ENCODE measurements at regions not wholly inside any gene's neighbourhood (a gene's known extent, or its start where the extent isn't known, plus 50 kb on each side); places are given as distances from the start of the nearest gene placed in this dataset.

DNA sequence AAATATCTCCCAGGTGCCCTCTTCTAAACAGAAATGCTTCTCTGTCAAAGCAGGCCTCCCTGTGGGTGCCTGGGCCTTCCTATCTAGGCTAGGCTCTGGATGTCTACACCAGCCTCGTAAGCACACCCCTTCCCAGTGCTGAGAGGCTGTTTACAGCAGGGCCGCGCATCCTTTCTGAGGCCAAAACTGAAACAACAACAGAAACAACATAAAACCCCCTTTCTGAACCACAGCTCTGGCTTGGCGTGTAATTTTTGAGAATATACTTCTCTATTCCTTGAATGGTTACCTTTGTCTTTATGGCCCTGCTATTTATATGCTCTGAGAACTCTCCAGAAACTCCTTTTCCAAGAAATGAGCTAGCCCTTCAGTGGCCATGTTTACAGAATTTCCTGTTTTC lies 118.4 kb downstream of the BCL2L11 start:
- TF ChIP-seq, protein P1, sequence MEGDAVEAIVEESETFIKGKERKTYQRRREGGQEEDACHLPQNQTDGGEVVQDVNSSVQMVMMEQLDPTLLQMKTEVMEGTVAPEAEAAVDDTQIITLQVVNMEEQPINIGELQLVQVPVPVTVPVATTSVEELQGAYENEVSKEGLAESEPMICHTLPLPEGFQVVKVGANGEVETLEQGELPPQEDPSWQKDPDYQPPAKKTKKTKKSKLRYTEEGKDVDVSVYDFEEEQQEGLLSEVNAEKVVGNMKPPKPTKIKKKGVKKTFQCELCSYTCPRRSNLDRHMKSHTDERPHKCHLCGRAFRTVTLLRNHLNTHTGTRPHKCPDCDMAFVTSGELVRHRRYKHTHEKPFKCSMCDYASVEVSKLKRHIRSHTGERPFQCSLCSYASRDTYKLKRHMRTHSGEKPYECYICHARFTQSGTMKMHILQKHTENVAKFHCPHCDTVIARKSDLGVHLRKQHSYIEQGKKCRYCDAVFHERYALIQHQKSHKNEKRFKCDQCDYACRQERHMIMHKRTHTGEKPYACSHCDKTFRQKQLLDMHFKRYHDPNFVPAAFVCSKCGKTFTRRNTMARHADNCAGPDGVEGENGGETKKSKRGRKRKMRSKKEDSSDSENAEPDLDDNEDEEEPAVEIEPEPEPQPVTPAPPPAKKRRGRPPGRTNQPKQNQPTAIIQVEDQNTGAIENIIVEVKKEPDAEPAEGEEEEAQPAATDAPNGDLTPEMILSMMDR (IDR thresholded peaks at IDR 0.05; ENCODE audit: insufficient read depth, low read depth, low read length), result no peak
- H3K4me3 ChIP-seq (ENCODE audit: low read depth, low read length), result no peak overlapping the region
- DNase-seq (ENCODE audit: low read depth), result no peak

DNA sequence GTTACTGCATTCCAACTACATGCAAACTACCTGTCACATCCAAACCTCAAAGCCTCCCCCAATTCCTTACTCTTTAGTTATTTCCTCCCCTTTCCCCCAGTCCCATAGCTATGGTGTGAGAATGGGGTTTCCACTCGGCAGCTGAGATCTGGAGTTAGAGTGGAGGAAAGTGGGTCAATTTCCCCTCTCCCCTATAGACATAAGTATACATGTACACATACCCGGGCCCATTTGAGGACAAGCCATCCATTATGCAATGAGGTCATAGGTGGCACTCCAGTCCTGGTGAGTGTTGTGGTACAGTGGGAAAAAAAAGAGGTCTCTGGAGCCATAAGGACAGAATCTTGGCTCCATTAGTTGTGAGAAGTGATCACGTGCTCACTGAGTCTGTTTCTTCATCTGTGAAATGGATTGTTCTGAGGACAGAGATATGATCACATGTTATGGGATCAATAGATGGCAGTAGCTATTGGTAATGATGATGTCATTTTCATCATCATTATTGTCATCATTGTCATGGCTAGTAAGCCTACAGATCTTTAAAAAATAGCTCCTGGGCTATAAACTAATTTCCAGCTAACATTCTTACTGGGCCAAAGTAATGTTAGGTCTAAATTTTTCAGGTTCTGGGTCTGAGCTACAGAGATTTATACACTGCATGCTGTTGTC lies 119.0 kb downstream of the BCL2L11 start:
- DNase-seq (ENCODE audit: low read depth), result no peak
- H3K4me3 ChIP-seq (ENCODE audit: low read depth, low read length), result no peak overlapping the region
- TF ChIP-seq, protein P1 (IDR thresholded peaks at IDR 0.05; ENCODE audit: insufficient read depth, low read depth, low read length), result no peak

DNA sequence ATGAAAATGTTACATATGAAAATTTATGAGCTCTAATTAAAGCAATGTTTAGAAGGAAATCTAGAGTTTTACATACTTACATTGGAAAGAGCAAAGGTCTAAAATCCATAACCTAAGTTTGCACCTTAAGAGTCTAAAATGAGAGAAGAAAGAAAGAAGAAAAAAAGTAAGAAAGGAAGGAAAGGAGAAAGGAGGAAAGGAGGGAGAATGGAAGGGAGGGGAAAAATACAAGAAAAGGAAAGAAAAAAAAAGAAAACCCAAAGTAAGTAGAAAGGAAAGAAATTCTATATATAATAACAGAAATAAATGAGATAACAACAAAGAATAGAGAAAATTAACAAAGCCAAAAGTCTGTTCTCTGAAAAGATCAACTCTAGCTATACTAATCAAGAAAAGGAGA lies 122.6 kb downstream of the BCL2L11 start:
- H3K4me3 ChIP-seq (ENCODE audit: low read depth, low read length), result no peak overlapping the region
- DNase-seq (ENCODE audit: low read depth), result no peak
- TF ChIP-seq, protein P1 (IDR thresholded peaks at IDR 0.05; ENCODE audit: insufficient read depth, low read depth, low read length), result no peak

DNA sequence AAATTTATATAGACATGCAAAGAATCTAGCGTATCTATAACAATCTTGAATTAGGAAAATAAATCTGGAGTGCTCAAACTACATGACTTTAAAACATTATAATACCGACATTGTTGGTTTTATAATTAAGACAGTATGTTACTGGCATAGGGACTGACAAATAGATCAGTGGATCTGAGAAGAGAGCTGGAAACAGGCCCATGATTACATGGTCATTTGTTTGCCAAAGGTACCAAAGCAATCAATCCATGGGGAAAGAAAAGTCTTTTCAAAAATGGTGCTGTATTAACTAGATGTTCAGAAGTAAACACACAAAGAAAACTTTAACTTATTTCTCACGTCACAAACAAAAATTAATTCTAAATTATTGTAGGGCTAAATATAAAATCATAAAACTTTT lies 124.2 kb downstream of the BCL2L11 start:
- no peak overlapping the region for H3K4me3 ChIP-seq (ENCODE audit: low read depth, low read length)
- DNase-seq (ENCODE audit: low read depth), result no peak
- TF ChIP-seq, protein P1 (IDR thresholded peaks at IDR 0.05; ENCODE audit: insufficient read depth, low read depth, low read length), result no peak

DNA sequence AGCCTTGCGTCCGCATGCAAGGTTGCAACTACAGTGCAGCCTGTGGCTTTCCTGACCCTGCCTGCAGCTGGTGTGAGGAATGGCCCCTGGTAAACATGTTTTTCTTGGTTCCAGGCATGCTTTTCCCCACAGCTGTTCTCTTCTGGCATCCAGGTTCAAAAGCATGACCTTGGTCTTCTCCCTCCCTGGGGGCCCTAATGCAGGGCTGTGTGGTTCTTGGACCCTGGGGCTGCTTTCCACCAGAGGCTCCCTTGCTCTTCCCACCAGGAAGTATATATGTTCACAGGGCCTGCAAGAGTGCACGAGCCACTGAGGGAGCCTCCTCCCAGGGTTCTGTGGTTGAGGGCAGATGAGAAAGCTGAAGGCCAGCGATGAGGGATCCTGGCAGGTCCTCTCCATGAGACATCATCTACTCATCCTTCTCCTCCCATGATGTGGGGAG lies 125.9 kb downstream of the BCL2L11 start:
- H3K4me3 ChIP-seq (ENCODE audit: low read depth, low read length), result no peak overlapping the region
- DNase-seq (ENCODE audit: low read depth), result no peak
- TF ChIP-seq, protein P1 (IDR thresholded peaks at IDR 0.05; ENCODE audit: insufficient read depth, low read depth, low read length), result no peak

DNA sequence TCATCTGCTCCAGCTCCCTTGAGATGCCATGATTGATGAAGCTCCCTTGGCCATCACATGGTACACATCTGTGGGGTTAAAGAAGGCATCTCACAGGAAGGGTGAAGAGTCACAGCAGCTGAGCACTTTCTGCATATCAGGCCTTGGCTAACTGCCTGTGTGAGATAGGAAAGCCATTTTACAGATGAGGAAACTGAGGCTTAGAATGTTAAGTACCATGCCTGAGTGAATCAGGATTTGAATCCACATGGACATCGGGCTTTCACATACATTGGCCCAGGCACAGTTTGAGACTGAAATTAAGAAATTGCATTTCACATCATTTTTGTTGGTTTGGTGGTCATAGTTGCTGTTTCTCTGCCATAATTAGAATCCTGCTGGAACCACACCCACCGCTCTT lies 126.8 kb downstream of the BCL2L11 start:
- H3K4me3 ChIP-seq (ENCODE audit: low read depth, low read length), result no peak overlapping the region
- no peak for DNase-seq (ENCODE audit: low read depth)
- TF ChIP-seq, protein P1 (IDR thresholded peaks at IDR 0.05; ENCODE audit: insufficient read depth, low read depth, low read length), result no peak

DNA sequence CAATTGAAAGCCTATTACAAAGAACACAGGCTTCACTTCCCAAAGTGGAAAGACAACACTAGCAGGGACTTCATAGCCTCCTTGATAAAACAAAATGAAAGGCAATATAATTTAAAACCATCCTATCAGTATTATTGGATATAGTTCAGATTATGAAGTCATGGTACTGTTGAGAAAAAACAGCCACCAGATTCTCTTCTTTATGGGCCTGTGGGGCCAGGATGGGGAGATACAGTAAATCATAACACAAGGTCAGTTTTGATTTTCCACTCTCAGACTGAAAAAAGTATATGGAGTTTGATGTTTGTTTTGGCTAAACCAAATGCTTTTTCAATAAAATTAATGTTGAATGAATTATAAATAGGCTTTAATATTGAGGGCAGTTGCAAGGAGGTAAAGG lies 129.1 kb downstream of the BCL2L11 start:
- no peak overlapping the region for H3K4me3 ChIP-seq (ENCODE audit: low read depth, low read length)
- DNase-seq (ENCODE audit: low read depth), result peak; percentile 20
- TF ChIP-seq, protein P1 (IDR thresholded peaks at IDR 0.05; ENCODE audit: insufficient read depth, low read depth, low read length), result no peak

All from fibroblast of villous mesenchyme (primary cell).